ENCODE measurements at regions not wholly inside any gene's neighbourhood (a gene's known extent, or its start where the extent isn't known, plus 50 kb on each side); places are given as distances from the start of the nearest gene placed in this dataset.
"Not testable (repeated sequence)": the region's sequence is repeated elsewhere in the genome, so short reads cannot be mapped to it uniquely, and the experiment has no call there.

DNA sequence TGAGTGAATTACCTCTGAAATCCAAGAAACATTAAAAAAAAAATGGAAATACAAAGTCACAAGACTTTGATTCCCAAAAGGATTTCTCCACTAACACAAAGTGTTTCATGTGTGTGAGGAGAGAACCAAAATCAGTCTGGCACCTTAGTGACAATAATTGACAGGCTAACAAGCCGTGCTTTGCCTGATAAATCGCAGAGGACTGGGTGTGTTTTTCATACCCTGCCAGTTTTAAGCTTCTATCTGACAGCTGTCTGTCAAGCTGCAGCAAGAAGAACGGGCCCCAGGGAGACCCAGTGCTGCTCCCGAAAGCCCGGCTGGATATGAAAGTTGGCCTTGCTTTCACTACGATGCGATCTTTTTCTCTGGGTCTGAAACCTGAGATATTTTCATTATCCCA is 101.6 kb upstream of the KCNK2 start:
- no peak for DNase-seq (ENCODE audit: low read depth in 2 of 2)

DNA sequence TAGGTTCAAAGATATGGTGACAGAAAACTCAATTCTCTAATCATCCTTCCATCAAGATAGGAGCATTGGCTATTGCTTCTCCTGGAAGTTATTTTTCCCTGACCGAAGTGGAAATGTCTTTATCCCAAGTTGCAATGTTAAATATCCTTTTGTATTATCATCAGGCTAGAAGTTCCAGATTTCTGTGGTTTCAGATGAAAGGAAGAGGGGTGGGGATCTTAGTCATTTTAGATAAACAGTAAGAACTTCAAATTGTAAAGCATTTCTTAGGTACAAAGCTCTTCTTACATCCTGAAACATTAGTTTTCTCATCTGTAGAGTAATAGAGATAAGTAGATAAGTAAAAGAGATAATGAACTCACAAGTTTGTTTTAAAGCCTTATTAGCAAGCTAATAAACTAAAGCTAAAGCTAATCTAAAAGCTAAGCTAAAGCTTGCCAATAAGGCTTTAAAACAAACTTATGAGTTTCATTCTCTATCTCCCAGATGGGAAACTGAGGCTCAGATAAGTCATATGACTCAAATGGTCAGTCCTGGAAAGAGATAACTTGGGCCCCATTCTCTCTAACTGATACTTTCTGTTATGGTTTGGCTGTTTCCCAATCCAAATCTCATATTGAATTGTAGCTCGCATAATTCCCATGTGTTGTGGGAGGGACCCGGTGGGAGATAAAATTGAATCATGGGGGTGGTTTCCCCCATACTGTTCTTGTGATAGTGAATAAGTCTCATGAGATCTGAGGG is 99.2 kb upstream of the KCNK2 start:
- DNase-seq (ENCODE audit: low read depth in 2 of 2): no peak

DNA sequence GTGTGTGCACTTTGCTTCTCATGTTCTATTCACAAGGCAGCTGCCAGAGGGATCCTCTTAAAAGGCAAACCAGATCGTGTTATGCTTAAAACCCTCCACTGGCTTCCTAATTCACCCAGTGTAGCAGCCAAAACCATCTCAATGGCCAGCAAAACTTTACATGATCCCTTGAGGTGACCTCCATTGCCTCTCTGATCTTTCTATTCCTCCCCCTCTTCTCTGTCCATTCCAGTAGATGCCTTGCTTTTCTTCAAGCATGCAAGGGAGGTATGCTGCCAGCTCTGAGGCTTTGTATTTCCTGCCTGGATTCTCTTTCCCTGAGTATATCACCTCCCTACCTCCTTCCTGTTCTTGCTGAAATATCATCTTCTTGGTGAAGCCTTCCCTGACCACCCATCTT is 93.2 kb upstream of the KCNK2 start:
- DNase-seq (ENCODE audit: low read depth in 2 of 2): peak in 1 of 2 donors; percentile 7

DNA sequence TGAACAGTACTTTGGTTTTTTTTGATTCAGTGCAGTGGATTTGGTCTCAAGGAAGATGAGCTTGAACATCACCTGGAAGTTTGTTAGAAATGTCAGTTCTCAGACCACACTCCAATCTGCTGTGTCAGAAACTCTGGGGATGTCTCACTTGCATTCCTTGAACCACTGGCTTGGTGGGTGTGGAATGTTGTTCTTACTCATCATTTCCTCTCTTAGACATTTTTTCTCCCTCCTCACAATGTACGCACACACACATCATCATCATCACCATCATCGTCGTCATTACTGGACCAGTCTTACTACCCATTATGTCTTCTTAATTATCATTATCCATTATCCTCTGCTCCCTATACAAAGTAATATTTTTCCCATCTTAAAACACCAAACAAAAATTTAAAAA is 91.9 kb upstream of the KCNK2 start:
- peak in 1 of 2 donors; percentile 75 for DNase-seq (ENCODE audit: low read depth in 2 of 2)

DNA sequence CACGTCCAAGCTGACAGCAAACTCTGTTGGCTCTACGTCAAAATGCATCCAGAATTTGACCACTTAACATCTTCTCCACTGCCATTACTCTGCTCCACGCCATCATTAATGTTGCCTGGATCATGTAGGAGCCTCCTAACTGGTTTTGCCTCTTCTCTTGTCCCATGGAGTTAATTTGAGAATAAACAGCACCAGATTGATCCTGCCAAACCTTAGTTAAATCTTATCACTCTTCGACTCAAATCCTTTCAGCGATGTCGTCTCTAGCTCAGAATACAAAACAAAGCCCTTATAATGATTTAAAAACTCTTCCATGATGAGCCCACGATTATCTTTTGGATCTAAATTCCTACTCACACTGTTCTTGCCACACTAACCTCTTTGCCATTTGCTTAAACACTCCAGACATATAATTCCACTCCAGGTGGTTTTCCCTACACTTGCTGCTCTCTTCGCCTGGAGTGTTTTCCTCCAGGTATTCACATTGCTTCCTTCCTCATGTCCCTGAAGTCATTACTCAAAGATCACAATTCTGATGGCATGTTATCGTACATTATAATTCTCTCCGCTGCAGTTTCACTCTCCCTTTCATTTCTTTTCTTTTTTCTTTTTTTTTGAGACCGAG is 90.7 kb upstream of the KCNK2 start:
- DNase-seq (ENCODE audit: low read depth in 2 of 2): no peak

DNA sequence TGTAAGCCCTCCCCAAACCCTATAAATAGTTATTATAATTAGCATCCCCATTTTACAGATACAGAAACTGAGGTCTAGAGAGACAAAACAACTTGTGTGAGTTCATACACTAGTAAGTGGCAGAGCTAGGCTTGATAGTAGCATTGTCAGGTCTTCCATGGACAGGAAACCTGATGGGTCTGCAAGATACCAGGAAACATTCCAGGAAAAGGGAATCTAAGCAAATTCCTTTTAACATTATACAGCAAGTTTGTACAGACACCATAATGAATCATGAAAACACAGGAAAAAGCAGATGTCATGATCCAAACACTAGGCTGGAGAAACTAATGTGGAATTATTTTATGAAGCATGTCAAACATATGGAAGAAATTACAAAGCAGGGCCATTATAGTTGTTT is 89.1 kb upstream of the KCNK2 start:
- peak in 1 of 2 donors; percentile 9 for DNase-seq (ENCODE audit: low read depth in 2 of 2)

DNA sequence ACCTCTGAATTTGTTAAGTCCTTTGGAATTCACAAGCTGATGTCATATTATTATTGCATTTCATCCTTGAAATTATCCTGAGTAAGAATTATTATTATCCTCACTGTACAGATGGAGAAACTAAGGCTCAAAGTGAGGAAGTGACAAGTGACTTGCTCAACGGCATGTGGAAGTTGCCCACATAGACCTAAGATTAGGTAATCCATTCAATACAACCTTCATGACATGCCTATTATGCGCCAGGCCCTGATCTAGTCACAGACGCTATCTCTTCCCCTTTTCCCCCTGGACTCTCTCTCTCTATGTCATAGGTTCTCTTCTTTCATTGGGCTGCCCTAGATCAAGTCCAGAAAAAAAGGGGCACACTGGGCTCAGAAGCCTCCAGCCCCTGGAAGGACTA is 84.9 kb upstream of the KCNK2 start:
- no peak for DNase-seq (ENCODE audit: low read depth in 2 of 2)

DNA sequence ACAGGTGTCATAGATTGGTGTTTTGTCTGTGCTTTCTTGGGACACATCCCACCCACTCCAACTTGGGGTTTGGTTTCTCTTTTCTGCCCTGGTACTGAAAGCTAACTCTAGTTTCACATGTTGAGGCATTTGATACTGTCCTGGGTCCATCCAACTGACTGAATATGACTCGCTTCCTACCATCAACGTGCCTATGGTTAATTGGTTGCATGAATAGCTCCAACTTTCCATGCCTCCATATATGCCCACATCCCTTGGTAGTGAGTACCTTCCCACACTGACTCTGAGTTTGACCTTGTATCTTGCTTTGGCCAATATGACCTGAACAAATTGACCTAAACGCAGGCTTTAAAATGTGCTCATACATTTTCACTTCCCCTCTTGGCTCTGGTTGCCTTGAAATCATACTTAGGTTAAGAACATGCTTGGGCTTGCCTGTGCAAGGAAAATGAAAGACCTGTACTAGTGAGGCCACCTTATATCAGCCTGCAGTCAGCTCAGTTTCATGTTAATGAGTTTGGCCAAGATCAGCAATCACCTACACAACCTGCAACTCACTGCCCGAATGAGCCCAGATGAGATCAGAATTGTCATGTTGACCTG is 81.0 kb upstream of the KCNK2 start:
- DNase-seq (ENCODE audit: low read depth in 2 of 2): no peak

DNA sequence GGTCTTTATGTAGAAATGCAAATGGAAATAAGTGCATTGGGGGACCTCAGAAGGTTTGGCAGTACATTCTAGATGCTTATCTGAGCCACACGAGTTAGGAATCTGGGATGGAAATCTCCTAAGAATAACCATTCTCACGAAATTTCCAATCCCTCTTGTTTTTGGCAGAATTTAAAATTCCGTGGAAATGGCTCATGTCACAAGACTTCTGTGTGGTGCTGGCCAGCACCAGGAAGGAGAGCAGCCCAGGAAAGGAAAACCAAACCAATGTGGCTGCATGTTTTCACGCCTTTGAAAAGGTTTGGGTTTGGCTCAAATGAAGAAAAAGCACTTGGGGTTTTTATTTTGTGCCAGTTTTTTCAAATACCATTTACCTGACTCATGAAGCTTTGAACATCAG is 80.1 kb upstream of the KCNK2 start:
- DNase-seq (ENCODE audit: low read depth in 2 of 2): peak in 1 of 2 donors; percentile 14

DNA sequence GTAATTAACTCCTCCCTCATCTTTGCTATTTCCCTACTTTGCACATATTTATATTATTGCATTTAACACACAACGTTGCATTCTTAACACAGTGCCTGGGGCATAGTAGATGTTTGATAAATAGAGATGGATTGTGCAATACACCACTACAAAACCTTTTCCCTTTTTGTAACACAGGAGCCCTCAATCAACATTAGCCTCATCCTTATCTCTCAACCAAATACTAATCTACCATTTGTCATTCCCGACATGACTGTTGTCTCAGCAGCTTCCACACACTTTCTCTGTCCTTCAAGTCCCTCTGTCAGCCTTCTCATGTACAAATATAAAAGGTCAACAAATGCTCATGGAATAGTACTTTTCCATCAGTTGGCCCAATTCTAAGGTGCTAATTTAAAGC is 78.9 kb upstream of the KCNK2 start:
- no peak for DNase-seq (ENCODE audit: low read depth in 2 of 2)

DNA sequence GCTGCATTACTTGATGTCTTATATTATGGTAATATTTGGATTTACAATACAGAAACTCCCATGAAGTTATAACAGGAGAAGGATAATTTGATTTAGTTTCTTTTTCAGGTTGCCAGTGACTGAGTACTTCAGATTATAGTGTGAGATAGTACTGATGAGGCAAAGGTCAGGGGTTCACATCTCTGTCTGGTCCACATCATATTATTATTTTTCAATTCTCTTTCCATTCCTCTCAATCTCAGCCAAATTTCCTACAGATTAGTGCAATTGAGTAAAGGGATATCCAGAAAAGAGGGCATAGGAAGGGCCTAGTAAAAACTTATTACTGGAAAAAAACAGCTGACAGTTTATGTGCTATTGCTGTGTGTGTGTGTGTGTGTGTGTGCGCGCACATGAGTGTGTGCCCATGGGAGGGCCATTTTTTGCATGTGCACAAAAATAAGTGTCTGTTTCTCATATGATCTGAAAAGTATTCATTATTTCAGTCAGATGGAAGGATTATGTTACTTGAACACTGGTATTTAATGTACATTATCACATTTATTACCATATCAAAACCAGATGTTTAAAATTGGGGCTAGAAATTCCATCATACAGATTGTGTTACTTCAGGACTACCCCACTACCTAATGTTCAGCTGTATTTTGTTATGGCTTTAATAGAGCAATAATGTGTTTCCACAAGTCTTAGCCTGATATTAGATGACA is 78.3 kb upstream of the KCNK2 start:
- DNase-seq (ENCODE audit: low read depth in 2 of 2): no peak

DNA sequence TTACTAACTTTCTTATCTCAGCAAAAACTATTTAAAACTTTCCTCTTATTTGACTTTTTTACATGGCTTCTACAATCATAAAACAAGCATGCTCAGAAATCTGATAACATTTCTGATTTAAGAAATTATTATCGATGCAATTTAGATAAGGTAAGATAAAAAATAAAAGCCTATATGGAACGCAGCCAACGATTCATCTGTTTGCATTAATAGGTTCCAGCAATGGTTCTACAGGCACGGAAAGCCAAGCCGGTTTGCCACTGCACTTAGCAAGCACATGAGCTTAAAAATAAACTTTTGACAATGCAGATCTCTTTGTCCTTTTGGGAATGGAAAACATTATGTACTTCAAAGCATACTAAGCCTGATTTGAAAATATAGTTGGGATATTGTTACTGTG is 77.5 kb upstream of the KCNK2 start:
- peak in 1 of 2 donors; percentile 31 for DNase-seq (ENCODE audit: low read depth in 2 of 2)

DNA sequence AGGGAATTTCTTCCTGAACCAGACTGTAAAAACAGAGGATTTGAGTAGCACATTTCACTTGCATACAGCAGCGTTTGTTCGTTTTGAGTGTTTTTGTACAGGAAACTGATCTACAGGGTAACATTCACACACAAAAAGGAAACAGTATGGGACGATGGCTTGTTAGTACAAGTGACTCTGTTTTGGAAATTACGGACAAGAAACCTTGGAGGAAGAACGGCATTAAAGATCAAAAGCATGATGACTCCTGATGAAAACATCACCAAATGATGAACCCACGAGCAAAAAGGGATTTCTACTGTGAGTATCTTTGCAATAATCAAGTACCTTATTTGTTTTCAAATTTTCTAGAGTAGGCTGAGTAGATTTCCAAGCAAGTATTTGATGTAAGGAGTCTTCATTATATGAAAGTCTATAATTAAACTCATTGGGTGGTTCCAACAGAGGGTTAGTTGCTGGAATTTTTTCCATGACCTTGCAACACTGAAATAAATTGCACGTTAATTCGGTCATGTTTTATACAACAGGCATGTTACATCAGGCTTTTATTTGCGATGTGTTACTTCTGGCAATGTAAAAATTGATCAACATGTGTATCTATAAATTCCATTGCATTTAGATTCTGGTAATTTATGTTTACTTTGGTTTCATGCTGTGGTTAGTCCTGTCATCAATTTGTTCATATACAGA is 76.7 kb upstream of the KCNK2 start:
- no peak for DNase-seq (ENCODE audit: low read depth in 2 of 2)

DNA sequence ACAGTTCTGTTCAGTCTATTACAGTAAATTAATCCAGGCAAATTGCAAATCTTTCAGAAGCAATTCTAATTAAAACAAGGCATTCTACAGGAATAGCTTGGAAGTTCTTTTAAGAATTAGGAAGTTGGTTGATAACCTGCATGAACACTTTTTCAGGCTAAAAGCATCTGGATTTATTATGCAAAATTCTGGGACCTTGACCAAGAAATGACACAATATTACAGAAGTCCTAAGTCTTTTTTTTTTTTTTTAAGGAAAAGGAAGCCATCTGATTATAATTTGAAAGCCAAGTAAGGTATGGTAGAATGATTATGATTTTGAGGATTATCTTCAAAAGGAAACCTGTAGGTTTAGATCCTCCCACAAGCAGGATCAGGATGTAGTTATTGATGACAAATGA is 74.7 kb upstream of the KCNK2 start:
- no peak for DNase-seq (ENCODE audit: low read depth in 2 of 2)

DNA sequence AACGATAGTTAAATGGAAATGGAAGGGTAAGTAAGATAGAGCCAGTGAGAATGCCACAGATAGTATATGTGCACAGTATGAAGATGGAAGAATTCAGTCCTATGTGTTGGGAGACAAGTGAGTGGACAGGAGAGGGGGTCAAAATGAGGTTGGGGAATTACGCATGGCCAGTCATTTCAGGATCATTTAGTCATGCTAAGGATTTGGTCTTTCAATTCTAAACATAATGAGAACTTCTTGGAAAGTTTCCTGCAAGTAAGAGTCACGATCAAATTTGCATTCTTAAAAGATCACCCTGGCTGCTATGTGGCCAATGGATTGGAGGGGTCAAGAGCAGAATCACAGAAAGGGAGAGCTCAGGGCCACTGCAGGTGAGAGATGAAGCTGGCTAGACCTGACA is 64.0 kb upstream of the KCNK2 start:
- no peak for DNase-seq (ENCODE audit: low read depth in 2 of 2)

DNA sequence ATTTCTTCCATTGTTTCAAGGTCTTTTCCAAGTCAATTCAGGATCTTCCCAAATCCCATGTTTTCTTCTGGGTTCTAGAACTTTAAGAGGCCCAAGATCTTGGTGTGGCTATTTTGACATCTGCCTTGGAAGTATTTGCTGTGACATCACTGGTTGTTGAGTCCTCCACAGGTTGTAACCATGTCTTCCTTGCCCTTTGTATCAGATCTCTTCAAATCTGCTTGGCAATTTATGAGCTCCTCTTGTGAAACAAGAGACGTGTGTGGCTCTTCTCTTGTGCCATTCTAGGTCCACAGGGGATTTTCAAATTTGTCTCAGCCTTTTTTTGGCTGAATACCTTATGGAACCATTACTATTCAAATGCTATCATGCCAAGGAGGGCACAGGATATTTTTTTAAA is 60.3 kb upstream of the KCNK2 start:
- no peak for DNase-seq (ENCODE audit: low read depth in 2 of 2)

DNA sequence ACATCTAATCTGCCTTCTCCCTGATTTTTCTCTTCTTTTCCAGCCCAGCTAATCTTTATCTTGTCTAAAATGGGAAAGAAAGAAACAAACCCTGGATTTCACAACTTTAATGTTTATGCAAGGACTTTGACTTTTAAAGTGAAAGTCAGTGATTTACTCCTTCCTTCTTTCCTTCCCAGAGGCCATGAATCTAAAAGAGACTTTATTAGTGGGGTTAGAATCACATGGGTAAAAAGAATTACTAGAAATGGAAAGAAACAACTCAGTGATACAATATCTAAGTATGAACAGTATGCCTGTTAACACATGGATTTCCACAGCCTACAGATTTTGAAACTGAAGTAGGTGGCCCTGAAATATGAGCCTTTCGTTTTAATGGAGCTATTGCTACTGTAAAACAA is 59.8 kb upstream of the KCNK2 start:
- DNase-seq (ENCODE audit: low read depth in 2 of 2): no peak

DNA sequence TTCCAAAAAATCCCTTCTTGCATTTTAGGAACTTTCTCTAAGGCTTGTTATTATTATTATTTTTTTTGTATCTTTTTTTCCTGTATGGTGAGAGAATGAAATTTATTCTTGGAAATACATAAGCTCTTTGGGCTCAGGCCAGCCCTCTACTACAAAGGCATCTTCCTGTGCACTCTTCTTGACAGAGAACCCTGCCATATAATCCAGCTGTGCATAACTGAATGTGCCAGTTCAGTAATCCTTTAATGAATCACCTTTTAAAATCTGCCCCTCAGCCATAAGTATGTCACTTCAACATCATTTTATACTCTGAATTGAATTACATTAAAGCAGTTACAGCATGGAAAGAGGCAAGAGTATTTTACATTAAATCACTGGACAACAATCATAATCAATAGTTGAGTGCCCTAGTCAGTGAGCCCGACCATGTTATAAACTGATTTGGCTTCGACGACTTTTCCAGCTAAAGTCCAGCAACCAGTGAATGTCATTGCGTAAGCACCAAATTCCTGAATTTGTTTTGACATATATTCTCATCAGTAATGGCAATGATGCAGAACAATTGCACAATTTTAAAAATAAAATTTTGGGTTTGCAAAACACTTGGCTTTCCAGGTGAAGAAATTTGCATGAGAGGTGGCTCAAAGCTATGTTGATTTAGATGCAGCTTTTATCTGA is 59.2 kb upstream of the KCNK2 start:
- DNase-seq (ENCODE audit: low read depth in 2 of 2): no peak

DNA sequence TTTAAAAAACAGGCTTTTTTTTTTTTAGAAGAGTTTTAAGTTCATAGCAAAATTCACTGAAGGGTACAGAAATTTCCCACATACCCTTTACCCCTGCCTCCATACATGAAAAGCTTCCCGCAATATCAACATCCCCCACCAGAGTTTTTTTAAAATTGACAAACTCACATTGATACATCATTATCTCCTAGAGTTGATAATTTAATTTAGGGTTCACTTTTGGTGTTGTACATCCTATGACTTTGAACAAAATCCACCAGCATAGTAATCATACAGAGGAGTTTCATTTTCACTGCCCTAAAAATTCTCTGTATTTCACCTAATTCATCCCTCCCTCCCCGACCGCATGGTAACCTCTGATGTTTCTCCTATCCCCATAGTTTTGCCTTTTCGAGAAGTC is 53.6 kb upstream of the KCNK2 start:
- no peak for DNase-seq (ENCODE audit: low read depth in 2 of 2)

DNA sequence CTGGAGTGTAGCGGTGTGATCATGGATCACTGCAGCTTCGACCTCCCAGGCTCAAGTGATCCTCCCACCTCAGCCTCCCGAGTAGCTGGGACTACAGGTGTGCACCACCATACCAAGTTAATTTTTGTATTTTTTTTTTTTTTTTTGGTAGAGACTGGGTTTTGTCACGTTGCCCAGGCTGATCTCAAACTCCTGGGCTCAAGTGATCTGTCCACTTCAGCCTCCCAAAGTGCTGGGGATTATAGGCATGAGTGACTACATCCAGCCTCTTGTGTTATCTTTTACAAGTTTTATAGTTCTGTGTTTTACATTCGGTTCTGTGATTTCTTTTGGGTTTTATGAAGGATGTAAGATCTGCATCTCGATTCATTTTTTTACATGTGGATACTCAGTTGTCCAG is 52.0 kb upstream of the KCNK2 start:
- DNase-seq (ENCODE audit: low read depth in 2 of 2): not testable (repeated sequence)

DNA sequence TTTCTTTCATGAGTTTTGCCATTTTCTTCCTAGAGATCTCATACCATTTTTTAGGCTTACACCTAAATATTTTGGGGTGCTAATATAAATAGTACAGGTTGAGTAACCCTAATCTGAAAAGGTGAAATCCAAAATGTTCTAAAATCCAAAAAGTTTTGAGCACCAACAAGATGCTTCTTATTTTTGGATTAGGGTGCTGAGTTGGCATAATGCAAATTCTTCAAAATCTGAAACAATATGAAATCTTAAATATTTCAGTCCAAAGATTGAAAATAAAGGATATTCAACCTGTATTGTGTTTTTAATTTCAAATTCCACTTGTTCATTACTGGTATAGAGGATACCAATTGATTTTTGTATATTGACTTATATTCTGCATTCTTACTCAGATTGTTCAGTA is 51.1 kb upstream of the KCNK2 start:
- no peak for DNase-seq (ENCODE audit: low read depth in 2 of 2)
